ENCODE measurements at regions not wholly inside any gene's neighbourhood (a gene's known extent, or its start where the extent isn't known, plus 50 kb on each side); places are given as distances from the start of the nearest gene placed in this dataset.
"Not testable (repeated sequence)": the region's sequence is repeated elsewhere in the genome, so short reads cannot be mapped to it uniquely, and the experiment has no call there.

- not testable (repeated sequence) for TF ChIP-seq POLR2A (IDR thresholded peaks at IDR 0.05; ENCODE audit: low read length); GATA1 (IDR thresholded peaks at IDR 0.05; ENCODE audit: low read depth, low read length)
These were observed 828.2 kb downstream of the LTN1 start for GRCh38 chr21:28164519-28164918.
